WI38 (cell line): ENCODE measurements at regions not wholly inside any gene's neighbourhood (a gene's known extent, or its start where the extent isn't known, plus 50 kb on each side); places are given as distances from the start of the nearest gene placed in this dataset.
"Not testable (repeated sequence)": the region's sequence is repeated elsewhere in the genome, so short reads cannot be mapped to it uniquely, and the experiment has no call there.

ENCODE experiments used
- H3K4me3 ChIP-seq: 2 replicates; pipeline ENCODE4 v1.5.1; 2011; ENCODE audit warnings: low read depth, mild to moderate bottlenecking, control low read depth, low read length
- CTCF ChIP-seq: IDR thresholded peaks from 2 replicates; pipeline ENCODE4 v1.5.1; 2012; ENCODE audit warnings: low read depth, mild to moderate bottlenecking, control low read depth, low read length

- not testable (repeated sequence) for H3K4me3 ChIP-seq
Observed at GRCh38 chr12:14032191-14032590, 50.8 kb upstream of the GRIN2B start.

GRCh38 chr12:14043776-14044175, 62.4 kb upstream of the GRIN2B start:
- TF ChIP-seq CTCF: no peak
- H3K4me3 ChIP-seq: no peak overlapping the region

- no peak overlapping the region for H3K4me3 ChIP-seq
- no peak for TF ChIP-seq CTCF
Observed at GRCh38 chr12:14048941-14049545, 67.6 kb upstream of the GRIN2B start.

DNA sequence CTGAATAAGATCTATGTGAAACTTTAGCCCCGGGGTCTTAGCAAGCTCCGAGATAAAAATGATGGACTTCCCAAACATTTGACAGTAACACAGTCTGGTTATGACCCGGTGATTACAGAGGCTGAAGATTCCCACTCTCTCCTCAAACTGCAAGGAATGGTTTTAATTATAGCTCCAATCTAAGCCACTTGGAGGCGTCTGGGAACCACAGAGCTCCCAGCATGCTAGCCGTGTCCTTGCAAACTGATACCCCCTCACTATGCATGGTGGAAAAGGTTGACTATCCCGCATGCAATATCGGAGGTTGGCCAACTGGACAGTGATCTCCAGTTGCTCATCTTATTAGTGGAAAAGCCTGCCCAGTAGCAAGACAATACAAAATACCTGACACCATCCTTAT, 76.5 kb upstream of the GRIN2B start:
- TF ChIP-seq CTCF: no peak

DNA sequence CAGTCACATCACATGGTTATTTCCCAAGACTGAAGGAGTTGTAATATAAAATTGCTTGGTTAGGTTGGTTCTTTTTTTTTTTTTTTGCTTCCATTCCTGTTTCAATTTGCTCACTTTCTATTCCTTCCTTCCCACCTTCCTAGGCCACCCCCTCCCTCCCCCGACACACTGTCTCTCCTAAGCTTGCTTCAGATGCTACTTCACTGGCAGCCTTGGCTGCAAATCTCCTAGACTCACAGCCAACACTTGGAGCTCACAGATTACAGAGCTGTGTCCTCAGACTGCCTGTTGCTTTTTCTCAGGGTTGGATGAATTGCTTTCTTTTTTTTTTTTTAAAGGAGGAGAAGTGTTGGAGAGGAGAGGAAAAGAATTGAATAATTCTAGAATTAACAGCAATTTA, 77.3 kb upstream of the GRIN2B start:
- no peak overlapping the region for H3K4me3 ChIP-seq
- no peak for TF ChIP-seq CTCF

More for the DNA sequence above, 76.5 kb upstream of the GRIN2B start:
- no peak overlapping the region for H3K4me3 ChIP-seq

DNA sequence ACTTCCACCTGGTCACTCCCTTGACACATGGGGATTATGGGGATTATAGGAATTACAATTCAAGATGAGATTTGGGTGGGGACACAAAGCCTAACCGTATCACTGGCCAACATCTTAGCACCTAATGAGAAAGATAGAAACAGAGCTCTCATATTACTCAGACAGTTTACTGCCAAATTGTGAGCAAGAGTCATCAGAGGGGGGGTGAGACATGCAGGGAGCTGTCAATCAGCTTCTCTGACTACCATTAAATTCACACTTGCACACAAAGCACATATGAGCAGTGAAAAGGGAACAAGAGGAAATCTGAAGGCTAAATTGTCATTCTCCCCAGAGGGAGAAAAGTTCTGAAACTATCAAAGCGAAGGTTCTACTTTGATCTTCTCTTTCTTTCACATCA, 78.1 kb upstream of the GRIN2B start:
- TF ChIP-seq CTCF: no peak
- no peak overlapping the region for H3K4me3 ChIP-seq

- no peak overlapping the region for H3K4me3 ChIP-seq
- no peak for TF ChIP-seq CTCF
Observed at GRCh38 chr12:14065616-14066015, 84.2 kb upstream of the GRIN2B start.

- no peak for TF ChIP-seq CTCF
- H3K4me3 ChIP-seq: no peak overlapping the region
Observed at GRCh38 chr12:14066021-14066420, 84.6 kb upstream of the GRIN2B start.
